IMR-90 (cell line): ENCODE measurements at regions not wholly inside any gene's neighbourhood (a gene's known extent, or its start where the extent isn't known, plus 50 kb on each side); places are given as distances from the start of the nearest gene placed in this dataset.

ENCODE experiments used
- ATAC-seq: fragments of 200-7000 bp; cut with Tn5 transposase; 2 replicates; pipeline ENCODE4 v1.9.1; 2020; ENCODE audit warnings: low read depth, mild to moderate bottlenecking, moderate library complexity
- BruUV-seq: library from RNA; stranded (reverse); fragments of 400-500 nt; replicated peaks from 2 replicates; lab custom pipeline; 2021; lab: Mats Ljungman, UMichigan
- CTCF ChIA-PET: fragments of 300-600 bp; formaldehyde crosslinking; extraction: SDS; loops from one replicate; lab custom pipeline; 2021; ENCODE audit warnings: antibody characterized with exemption; lab: Yijun Ruan, JAX
- POLR2A ChIA-PET: fragments of 300-600 bp; sonication (Branson Sonifier 250); formaldehyde crosslinking; loops from one replicate; lab custom pipeline; 2022; ENCODE audit warnings: antibody characterized with exemption; ENCODE audit not compliant: unreplicated experiment; lab: Charles Lee
- DNase-seq: peaks from one replicate; pipeline ENCODE4 v3.0.0; 2013
- H2AFZ ChIP-seq: replicated peaks from 2 replicates; pipeline ENCODE3; 2013; ENCODE audit warnings: low read length, mild to moderate bottlenecking; ENCODE audit not compliant: poor library complexity
- H2AK5ac ChIP-seq: 2 replicates; pipeline ENCODE4 v1.6.1; 2013; ENCODE audit warnings: low read depth, low read length, inconsistent platforms
- H2AK9ac ChIP-seq: replicated peaks from 2 replicates; pipeline ENCODE3; 2013; ENCODE audit warnings: mild to moderate bottlenecking, low read depth, low read length, moderate library complexity; ENCODE audit not compliant: poor library complexity
- H2BK120ac ChIP-seq: 2 replicates; pipeline ENCODE4 v1.6.1; 2013; ENCODE audit warnings: low read depth, low read length, inconsistent platforms
- H2BK15ac ChIP-seq: 3 replicates; pipeline ENCODE4 v1.6.1; 2013; ENCODE audit warnings: low read depth, low read length, inconsistent platforms
- H2BK20ac ChIP-seq: 2 replicates; pipeline ENCODE4 v1.6.1; 2013; ENCODE audit warnings: low read depth, mild to moderate bottlenecking, inconsistent platforms, low read length, moderate library complexity
- H2BK5ac ChIP-seq: 2 replicates; pipeline ENCODE4 v1.6.1; 2013; ENCODE audit warnings: mild to moderate bottlenecking, low read depth, low read length, inconsistent platforms; ENCODE audit not compliant: poor library complexity, severe bottlenecking
- H3K14ac ChIP-seq: replicated peaks from 2 replicates; pipeline ENCODE4 v1.6.1; 2013; ENCODE audit warnings: low read depth, low read length, inconsistent platforms
- H3K18ac ChIP-seq: 2 replicates; pipeline ENCODE4 v1.6.1; 2013; ENCODE audit warnings: low read depth, low read length, control low read depth
- H3K23ac ChIP-seq: 2 replicates; pipeline ENCODE4 v1.6.1; 2013; ENCODE audit warnings: low read depth, low read length, inconsistent platforms
- H3K27ac ChIP-seq: 2 replicates; pipeline ENCODE4 v1.5.1; 2013; ENCODE audit warnings: mild to moderate bottlenecking, control low read depth, low read length; ENCODE audit not compliant: insufficient read depth
- H3K27me3 ChIP-seq: 2 replicates; pipeline ENCODE4 v1.6.1; 2013; ENCODE audit warnings: low read length; ENCODE audit not compliant: control insufficient read depth, insufficient read depth
- H3K36me3 ChIP-seq: 2 replicates; pipeline ENCODE4 v1.6.1; 2013; ENCODE audit warnings: low read length, mixed read lengths; ENCODE audit not compliant: control insufficient read depth, insufficient read depth
- H3K4ac ChIP-seq: 2 replicates; pipeline ENCODE4 v1.6.1; 2013; ENCODE audit warnings: low read depth, low read length, inconsistent platforms
- H3K4me1 ChIP-seq: 2 replicates; pipeline ENCODE4 v1.6.1; 2013; ENCODE audit warnings: low read length, mixed read lengths; ENCODE audit not compliant: control insufficient read depth, insufficient read depth
- H3K4me2 ChIP-seq: 2 replicates; pipeline ENCODE4 v1.6.1; 2013; ENCODE audit warnings: low read depth, mild to moderate bottlenecking, control low read depth, low read length, moderate library complexity
- H3K4me3 ChIP-seq: 2 replicates; pipeline ENCODE4 v1.5.1; 2013; ENCODE audit warnings: low read depth, mild to moderate bottlenecking, control low read depth, low read length, moderate library complexity; ENCODE audit not compliant: insufficient read depth
- H3K56ac ChIP-seq: 2 replicates; pipeline ENCODE4 v1.6.1; 2013; ENCODE audit warnings: low read length, inconsistent platforms; ENCODE audit not compliant: insufficient read depth; ENCODE audit errors: extremely low read depth
- H3K79me1 ChIP-seq, 2 experiments: 2 replicates each; pipeline ENCODE4 v1.6.1; 2013; ENCODE audit warnings: low read length in 2 of 2, inconsistent platforms in 1 of 2, low read depth in 1 of 2
- H3K9ac ChIP-seq: 2 replicates; pipeline ENCODE4 v1.6.1; 2013; ENCODE audit warnings: low read depth, low read length, control low read depth
- H3K9me1 ChIP-seq: 2 replicates; pipeline ENCODE4 v1.6.1; 2013; ENCODE audit warnings: low read length, inconsistent platforms; ENCODE audit not compliant: insufficient read depth
- H3K9me3 ChIP-seq: 2 replicates; pipeline ENCODE4 v1.6.1; 2013; ENCODE audit warnings: low read length; ENCODE audit not compliant: control insufficient read depth, insufficient read depth
- H4K20me1 ChIP-seq: 2 replicates; pipeline ENCODE4 v1.6.1; 2013; ENCODE audit warnings: low read length, inconsistent platforms; ENCODE audit not compliant: insufficient read depth
- H4K5ac ChIP-seq: 2 replicates; pipeline ENCODE4 v1.6.1; 2013; ENCODE audit warnings: mild to moderate bottlenecking, low read depth, low read length, control low read depth
- H4K8ac ChIP-seq, 2 experiments: 2 replicates each; pipeline ENCODE4 v1.6.1; 2013; ENCODE audit warnings: low read depth in 2 of 2, low read length in 2 of 2, control low read depth in 1 of 2, inconsistent platforms in 1 of 2
- H4K91ac ChIP-seq: 2 replicates; pipeline ENCODE4 v1.6.1; 2013; ENCODE audit warnings: low read depth, low read length, inconsistent platforms; ENCODE audit not compliant: insufficient read depth
- CEBPB ChIP-seq: IDR thresholded peaks from 2 replicates; pipeline ENCODE4 v1.6.1; 2012; ENCODE audit warnings: low read depth, low read length, improper control_type of control experiment
- POLR2A ChIP-seq: IDR thresholded peaks from 2 replicates; pipeline ENCODE4 v1.6.1; 2012; ENCODE audit warnings: mild to moderate bottlenecking, low read depth, low read length
- SMC3 ChIP-seq: fragments of 150-350 bp; IDR thresholded peaks from 2 replicates; pipeline ENCODE4 v1.6.1; 2016; ENCODE audit warnings: low read depth, mild to moderate bottlenecking, antibody characterized with exemption, low read length, moderate library complexity
- WGBS, 2 experiments: methylation state at CpG; one replicate each; pipeline versions ENCODE4 v1.1.5 to v1.1.7; 2013; ENCODE audit warnings: missing lambda C conversion rate in 2 of 2; ENCODE audit not compliant: insufficient read length in 1 of 2; ENCODE audit errors: extremely low coverage in 2 of 2; 5-methylcytosine and 5-hydroxymethylcytosine counted together
- dilution Hi-C: fragments of 300-500 bp; cut with HindIII; formaldehyde crosslinking; loops from one replicate; pipeline ENCODE4 v1.14.3; 2018; ENCODE audit warnings: low sequenced_read_pairs; ENCODE audit not compliant: unreplicated experiment
- in situ Hi-C: fragments of 300-500 bp; cut with MboI; formaldehyde crosslinking; loops from 3 replicates; pipeline ENCODE4 v1.14.3; 2019; ENCODE audit warnings: low sequenced_read_pairs, inconsistent platforms, mixed read lengths
- intact Hi-C: fragments of 100-400 bp; cut with micrococcal nuclease; formaldehyde crosslinking; loops from 2 replicates; pipeline ENCODE4 v1.10.0; 2022
- TF ChIP-seq, protein P1 (sequence below): conservative IDR thresholded peaks from 2 replicates; pipeline ENCODE4 v1.5.1; 2012; ENCODE audit warnings: mild to moderate bottlenecking, low read depth, low read length, improper control_type of control experiment

DNA sequence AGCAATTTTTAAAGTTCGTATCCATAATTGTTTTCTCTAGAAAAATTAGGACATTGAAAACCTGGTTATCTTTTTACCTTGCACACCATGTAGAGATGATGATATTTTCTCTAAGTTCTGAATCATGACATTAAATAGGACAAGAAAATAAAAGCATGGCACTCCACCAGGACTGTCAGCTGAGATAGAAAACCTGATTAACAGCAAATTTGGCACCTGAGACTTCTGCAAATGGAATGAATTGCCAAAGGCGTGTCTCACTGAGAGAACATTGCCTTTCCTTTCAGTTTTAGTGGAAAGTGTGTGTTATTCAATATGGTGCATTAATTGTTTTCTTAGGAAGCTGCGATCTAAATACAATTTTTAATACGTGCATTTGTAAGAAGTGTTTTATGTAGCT lies 164.7 kb downstream of the LRRC30 start:
- Histone ChIP-seq H3K4me2 (no peak overlapping the region), H2AFZ (no peak overlapping the region), H2BK20ac (no peak overlapping the region), H3K4ac (no peak overlapping the region), H2BK15ac (no peak overlapping the region), H3K9me3 (no peaks in the 10 kb centered on the region), H3K27me3 (no peaks in the 10 kb centered on the region), H3K4me3 (no peak overlapping the region), H3K9ac (no peak overlapping the region), H3K18ac (no peak overlapping the region), H2BK5ac (no peak overlapping the region), H4K8ac (no peak overlapping the region), H4K5ac (no peak overlapping the region), H3K4me1 (no peaks in the 10 kb centered on the region), H4K91ac (no peak overlapping the region), H3K56ac (no peak overlapping the region), H4K20me1 (no peaks in the 10 kb centered on the region), H2AK5ac (no peak overlapping the region), H2AK9ac (no peak overlapping the region), H3K9me1 (no peaks in the 10 kb centered on the region), H3K79me1 (no peaks in the 10 kb centered on the region), H3K14ac (no peak overlapping the region), H3K27ac (no peak overlapping the region), H3K23ac (no peak overlapping the region), H2BK120ac (no peak overlapping the region), H3K36me3 (no peaks in the 10 kb centered on the region)
- dilution Hi-C loops (no loop called here), in situ Hi-C loops (no loop called here), intact Hi-C loops (no loop called here)
- CTCF ChIA-PET, result no interaction called here
- DNase-seq (no peak), ATAC-seq (no peak)
- BruUV-seq, result no TSS peak
- POLR2A ChIA-PET, result no interaction called here
- TF ChIP-seq, protein P1, sequence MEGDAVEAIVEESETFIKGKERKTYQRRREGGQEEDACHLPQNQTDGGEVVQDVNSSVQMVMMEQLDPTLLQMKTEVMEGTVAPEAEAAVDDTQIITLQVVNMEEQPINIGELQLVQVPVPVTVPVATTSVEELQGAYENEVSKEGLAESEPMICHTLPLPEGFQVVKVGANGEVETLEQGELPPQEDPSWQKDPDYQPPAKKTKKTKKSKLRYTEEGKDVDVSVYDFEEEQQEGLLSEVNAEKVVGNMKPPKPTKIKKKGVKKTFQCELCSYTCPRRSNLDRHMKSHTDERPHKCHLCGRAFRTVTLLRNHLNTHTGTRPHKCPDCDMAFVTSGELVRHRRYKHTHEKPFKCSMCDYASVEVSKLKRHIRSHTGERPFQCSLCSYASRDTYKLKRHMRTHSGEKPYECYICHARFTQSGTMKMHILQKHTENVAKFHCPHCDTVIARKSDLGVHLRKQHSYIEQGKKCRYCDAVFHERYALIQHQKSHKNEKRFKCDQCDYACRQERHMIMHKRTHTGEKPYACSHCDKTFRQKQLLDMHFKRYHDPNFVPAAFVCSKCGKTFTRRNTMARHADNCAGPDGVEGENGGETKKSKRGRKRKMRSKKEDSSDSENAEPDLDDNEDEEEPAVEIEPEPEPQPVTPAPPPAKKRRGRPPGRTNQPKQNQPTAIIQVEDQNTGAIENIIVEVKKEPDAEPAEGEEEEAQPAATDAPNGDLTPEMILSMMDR, result no peak
- TF ChIP-seq POLR2A, result no peak
- TF ChIP-seq CEBPB, result no peak
- no peak for TF ChIP-seq SMC3
- WGBS, 2 experiments, result no CpG with 5 or more reads among the region's 4 CpGs
